Adrenal gland (tissue), 5 donors: ENCODE measurements at regions not wholly inside any gene's neighbourhood (a gene's known extent, or its start where the extent isn't known, plus 50 kb on each side); places are given as distances from the start of the nearest gene placed in this dataset.

Experiments
- CTCF ChIP-seq, 6 experiments: fragments of 450-650 bp in 4 of 6; fragments of 200-600 bp in 2 of 6; sonication (generic) in 1 of 6; IDR thresholded peaks; 1 replicate in 5 of 6; 2 replicates in 1 of 6; pipeline versions ENCODE4 v1.5.1 to v1.8.0; 2016 to 2021; ENCODE audit warnings: antibody characterized with exemption in 6 of 6, mild to moderate bottlenecking in 2 of 6, moderate library complexity in 1 of 6
- POLR2A ChIP-seq, 2 donors: fragments of 450-650 bp; IDR thresholded peaks; one replicate each; pipeline ENCODE4 v1.6.1; 2017; ENCODE audit warnings: antibody characterized with exemption in 2 of 2, mild to moderate bottlenecking in 2 of 2, moderate library complexity in 1 of 2
- donor health status: DM: no; HTN: no; CAD: no.

- TF ChIP-seq CTCF (IDR thresholded peaks at IDR 0.05) (no peak), POLR2A (IDR thresholded peaks at IDR 0.05) (no peak)
Observed at GRCh38 chr5:9813305-9813704, 183.2 kb upstream of the TAS2R1 start.
